ENCODE measurements at regions not wholly inside any gene's neighbourhood (a gene's known extent, or its start where the extent isn't known, plus 50 kb on each side); places are given as distances from the start of the nearest gene placed in this dataset.

- no peak for DNase-seq
- H3K27me3 Mint-ChIP-seq (ENCODE audit: insufficient read depth): no peaks in the 10 kb centered on the region
- H3K4me1 Mint-ChIP-seq: no peaks in the 10 kb centered on the region
- Histone ChIP-seq H3K36me3 (ENCODE audit: control insufficient read depth, insufficient read depth, low read length) (no peaks in the 10 kb centered on the region), H3K4me3 (ENCODE audit: low read length) (no peak overlapping the region), H3K9me3 (ENCODE audit: control insufficient read depth, low read length) (no peaks in the 10 kb centered on the region), H3K27me3 (ENCODE audit: control insufficient read depth, insufficient read depth, low read length, poor library complexity, severe bottlenecking) (no peaks in the 10 kb centered on the region), H3K4me1 (ENCODE audit: control insufficient read depth, insufficient read depth, low read length) (no peaks in the 10 kb centered on the region), H3K27ac (ENCODE audit: low read depth, low read length) (no peak overlapping the region), H3K9ac (ENCODE audit: extremely low read depth, low read length, poor library complexity, severe bottlenecking) (no peak overlapping the region)
- 85% methylated on average over 2 of the region's 3 CpGs; no CpG with 5 or more reads in 1 of the 2 experiments for WGBS, 2 experiments (ENCODE audit: insufficient coverage in 1 of 2, insufficient read length in 1 of 2)
- no peak for TF ChIP-seq CTCF (conservative IDR thresholded peaks at IDR 0.05)
- H3K36me3 Mint-ChIP-seq (ENCODE audit: low read depth): no peaks in the 10 kb centered on the region
- H3K4me3 Mint-ChIP-seq: no peak overlapping the region
- H3K9me3 Mint-ChIP-seq: peaks cover 49% of the 10 kb centered on the region
- no peak overlapping the region for H3K27ac Mint-ChIP-seq
Observed at GRCh38 chrX:79506001-79506400, 138.9 kb upstream of the ITM2A start.

DNA sequence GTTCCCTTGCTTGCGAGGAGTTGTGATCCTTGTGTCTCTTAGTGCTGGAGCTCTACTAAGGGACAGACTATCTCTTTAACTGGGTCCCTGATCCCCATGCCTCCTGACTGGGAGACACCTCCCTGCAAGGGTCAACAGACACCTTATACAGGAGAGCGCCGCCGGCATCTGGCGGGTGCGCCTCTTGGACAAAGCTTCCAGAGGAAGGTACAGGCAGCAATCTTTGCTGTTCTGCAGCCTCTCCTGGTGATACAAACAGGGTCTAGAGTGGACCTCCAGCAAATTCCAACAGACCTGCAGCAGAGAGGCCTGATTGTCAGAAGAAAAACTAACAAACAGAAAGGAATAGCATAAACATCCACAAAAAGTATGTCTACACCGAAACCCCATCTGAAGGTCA is 115.6 kb upstream of the ITM2A start:
- Mint-ChIP-seq H3K9me3 (peaks cover 67% of the 10 kb centered on the region), H3K4me3 (no peak overlapping the region), H3K27me3 (ENCODE audit: insufficient read depth) (no peaks in the 10 kb centered on the region), H3K36me3 (ENCODE audit: low read depth) (no peaks in the 10 kb centered on the region), H3K27ac (no peak overlapping the region), H3K4me1 (no peaks in the 10 kb centered on the region)
- no peak overlapping the region for H3K4me3 ChIP-seq (ENCODE audit: low read length)
- TF ChIP-seq CTCF (conservative IDR thresholded peaks at IDR 0.05): no peak
- no peaks in the 10 kb centered on the region for H3K9me3 ChIP-seq (ENCODE audit: control insufficient read depth, low read length)
- 92% methylated on average over 7 of the region's 7 CpGs; no CpG with 5 or more reads in 1 of the 2 experiments for WGBS, 2 experiments (ENCODE audit: insufficient coverage in 1 of 2, insufficient read length in 1 of 2)
- no peaks in the 10 kb centered on the region for H3K27me3 ChIP-seq (ENCODE audit: control insufficient read depth, insufficient read depth, low read length, poor library complexity, severe bottlenecking)
- H3K4me1 ChIP-seq (ENCODE audit: control insufficient read depth, insufficient read depth, low read length): no peaks in the 10 kb centered on the region
- H3K36me3 ChIP-seq (ENCODE audit: control insufficient read depth, insufficient read depth, low read length): no peaks in the 10 kb centered on the region
- DNase-seq: no peak
- no peak overlapping the region for H3K27ac ChIP-seq (ENCODE audit: low read depth, low read length)
- no peak overlapping the region for H3K9ac ChIP-seq (ENCODE audit: extremely low read depth, low read length, poor library complexity, severe bottlenecking)

GRCh38 chrX:79477691-79478090 is 110.6 kb upstream of the ITM2A start:
- Mint-ChIP-seq H3K27me3 (ENCODE audit: insufficient read depth) (no peaks in the 10 kb centered on the region), H3K27ac (no peak overlapping the region), H3K9me3 (peaks cover 36% of the 10 kb centered on the region), H3K36me3 (ENCODE audit: low read depth) (no peaks in the 10 kb centered on the region), H3K4me1 (no peaks in the 10 kb centered on the region), H3K4me3 (no peak overlapping the region)
- Histone ChIP-seq H3K36me3 (ENCODE audit: control insufficient read depth, insufficient read depth, low read length) (no peaks in the 10 kb centered on the region), H3K27ac (ENCODE audit: low read depth, low read length) (no peak overlapping the region), H3K27me3 (ENCODE audit: control insufficient read depth, insufficient read depth, low read length, poor library complexity, severe bottlenecking) (no peaks in the 10 kb centered on the region), H3K4me3 (ENCODE audit: low read length) (no peak overlapping the region), H3K4me1 (ENCODE audit: control insufficient read depth, insufficient read depth, low read length) (no peaks in the 10 kb centered on the region), H3K9ac (ENCODE audit: extremely low read depth, low read length, poor library complexity, severe bottlenecking) (no peak overlapping the region), H3K9me3 (ENCODE audit: control insufficient read depth, low read length) (no peaks in the 10 kb centered on the region)
- TF ChIP-seq CTCF (conservative IDR thresholded peaks at IDR 0.05): no peak
- WGBS, 2 experiments (ENCODE audit: insufficient coverage in 1 of 2, insufficient read length in 1 of 2): 100% methylated on average over 2 of the region's 3 CpGs; no CpG with 5 or more reads in 1 of the 2 experiments
- no peak for DNase-seq
